ENCODE measurements at regions not wholly inside any gene's neighbourhood (a gene's known extent, or its start where the extent isn't known, plus 50 kb on each side); places are given as distances from the start of the nearest gene placed in this dataset.
A peak's percentile ranks its signal among the peaks of the same experiment; 100 is the strongest.
"Not testable (repeated sequence)": the region's sequence is repeated elsewhere in the genome, so short reads cannot be mapped to it uniquely, and the experiment has no call there.

DNA sequence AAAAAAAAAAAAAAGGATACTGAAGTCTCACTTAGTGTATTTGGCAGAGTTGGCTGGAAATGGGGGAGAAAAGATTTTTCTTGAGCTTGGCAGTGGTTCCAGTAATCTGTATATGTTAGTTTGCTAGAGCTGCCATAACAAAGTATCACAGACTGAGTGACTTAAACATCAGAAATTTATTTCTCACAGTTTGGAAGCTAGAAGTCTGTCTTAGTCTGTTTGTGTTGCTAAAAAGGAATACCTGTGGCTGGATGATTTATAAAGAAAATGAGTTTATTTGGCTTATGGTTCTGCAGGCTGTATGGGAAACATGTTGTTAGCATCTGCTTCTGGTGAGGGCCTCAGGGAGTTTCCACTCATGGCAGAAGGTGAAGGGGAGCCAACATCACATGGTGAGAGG is 89.6 kb upstream of the CEP78 start:
- Histone ChIP-seq H3K36me3 (ENCODE audit: control insufficient read depth in 2 of 2, insufficient read depth in 2 of 2, low read length in 1 of 2) (no peaks in the 10 kb centered on the region), H3K9me3 (ENCODE audit: control insufficient read depth in 2 of 2, insufficient read depth in 1 of 2, low read length in 1 of 2) (peaks cover 0 to 5% of the 10 kb centered on the region in 2 donors), H3K4me1 (ENCODE audit: control insufficient read depth in 2 of 2, insufficient read depth in 2 of 2, low read length in 2 of 2) (no peaks in the 10 kb centered on the region), H3K4me3 (ENCODE audit: low read length in 2 of 2) (no peak overlapping the region), H3K27ac (ENCODE audit: low read depth in 1 of 2, low read length in 1 of 2) (no peak overlapping the region), H3K27me3 (ENCODE audit: control insufficient read depth in 2 of 2, insufficient read depth in 1 of 2, low read length in 1 of 2) (no peaks in the 10 kb centered on the region)
- no peak for DNase-seq (ENCODE audit: low read depth in 6 of 9, low spot score in 9 of 9)

DNA sequence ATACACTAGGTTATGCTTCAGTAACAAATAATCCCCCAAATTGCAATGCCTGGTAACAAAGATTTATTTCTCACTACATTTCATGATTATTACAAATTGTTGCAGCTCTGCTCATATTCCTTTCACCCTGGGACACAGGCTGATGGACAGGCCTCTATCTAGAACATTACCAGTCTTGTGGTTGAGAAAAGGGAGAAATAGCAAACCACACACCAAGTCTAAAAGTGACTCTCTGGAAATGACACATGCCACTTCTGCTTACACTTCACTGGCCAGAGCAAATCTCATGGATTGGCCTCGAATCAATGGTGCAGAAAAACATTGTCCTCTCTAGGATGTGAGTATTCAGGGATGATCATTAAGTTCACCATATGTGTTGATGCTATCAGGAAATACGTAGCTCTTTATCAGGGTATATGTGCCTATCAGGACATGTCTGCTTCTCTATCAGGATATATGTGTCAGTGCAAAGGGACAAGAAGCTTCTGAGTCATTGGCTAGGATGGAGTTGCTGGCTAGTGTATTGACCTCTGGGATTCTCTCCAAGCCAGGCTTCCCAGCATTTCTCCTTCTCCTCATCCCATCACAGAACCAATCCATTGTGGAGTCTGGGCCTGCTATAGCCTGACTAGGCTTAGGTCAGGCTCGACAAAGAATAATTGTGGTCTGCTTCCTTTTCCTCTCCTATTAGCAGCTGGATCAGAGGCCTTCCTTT is 91.1 kb upstream of the CEP78 start:
- no peak for DNase-seq (ENCODE audit: low read depth in 6 of 9, low spot score in 9 of 9)
- H3K27ac ChIP-seq (ENCODE audit: low read depth in 1 of 2, low read length in 1 of 2): no peak overlapping the region
- no peaks in the 10 kb centered on the region for H3K4me1 ChIP-seq (ENCODE audit: control insufficient read depth in 2 of 2, insufficient read depth in 2 of 2, low read length in 2 of 2)
- no peak overlapping the region for H3K4me3 ChIP-seq (ENCODE audit: low read length in 2 of 2)
- 79% methylated on average over 3 of the region's 3 CpGs for WGBS
- no peaks in the 10 kb centered on the region for H3K9me3 ChIP-seq (ENCODE audit: control insufficient read depth in 2 of 2, insufficient read depth in 1 of 2, low read length in 1 of 2)
- no peaks in the 10 kb centered on the region for H3K36me3 ChIP-seq (ENCODE audit: control insufficient read depth in 2 of 2, insufficient read depth in 2 of 2, low read length in 1 of 2)
- no peaks in the 10 kb centered on the region for H3K27me3 ChIP-seq (ENCODE audit: control insufficient read depth in 2 of 2, insufficient read depth in 1 of 2, low read length in 1 of 2)

- Histone ChIP-seq H3K9me3 (ENCODE audit: control insufficient read depth in 2 of 2, insufficient read depth in 1 of 2, low read length in 1 of 2) (no peaks in the 10 kb centered on the region), H3K4me3 (ENCODE audit: low read length in 2 of 2) (no peak overlapping the region), H3K36me3 (ENCODE audit: control insufficient read depth in 2 of 2, insufficient read depth in 2 of 2, low read length in 1 of 2) (no peaks in the 10 kb centered on the region), H3K27me3 (ENCODE audit: control insufficient read depth in 2 of 2, insufficient read depth in 1 of 2, low read length in 1 of 2) (no peaks in the 10 kb centered on the region), H3K27ac (ENCODE audit: low read depth in 1 of 2, low read length in 1 of 2) (no peak overlapping the region), H3K4me1 (ENCODE audit: control insufficient read depth in 2 of 2, insufficient read depth in 2 of 2, low read length in 2 of 2) (no peaks in the 10 kb centered on the region)
- no peak for DNase-seq (ENCODE audit: low read depth in 6 of 9, low spot score in 9 of 9)
- WGBS: 95% methylated on average over 1 of the region's 1 CpG
Measured at GRCh38 chr9:78144008-78144381, 91.9 kb upstream of the CEP78 start.

DNA sequence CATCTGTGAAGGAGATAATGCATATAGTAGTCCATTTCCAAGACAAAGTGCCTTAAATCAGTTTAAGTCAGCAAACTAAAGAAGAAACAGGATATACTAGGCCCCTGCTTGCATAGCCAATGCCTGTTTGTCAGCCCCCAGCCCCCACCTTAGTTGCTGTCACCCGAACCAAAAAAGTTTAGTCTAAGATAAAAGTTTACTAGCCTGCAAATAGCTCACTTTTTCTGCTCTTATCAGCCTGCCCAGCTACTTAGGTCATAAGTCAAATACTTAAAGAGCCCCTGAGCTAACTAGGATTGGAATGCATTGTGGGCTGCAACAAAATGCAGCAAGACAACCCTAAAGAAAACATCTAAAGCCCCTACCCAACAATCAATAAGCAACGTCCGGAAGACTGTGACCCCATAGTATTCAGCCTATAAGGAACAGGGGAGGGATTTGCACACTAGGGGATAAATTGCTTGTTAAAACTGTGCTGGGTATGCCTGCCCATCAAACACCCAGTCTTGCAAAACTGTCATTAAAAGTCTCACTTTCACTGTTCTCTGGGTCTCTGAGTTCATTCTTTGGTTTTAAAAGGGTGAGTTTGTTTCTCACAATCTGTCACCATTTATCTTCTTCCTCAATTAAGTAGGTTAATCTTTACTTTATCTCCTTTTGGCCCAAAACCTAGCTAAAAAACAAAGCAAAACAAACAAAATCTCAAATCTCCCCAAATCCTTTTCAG is 92.4 kb upstream of the CEP78 start:
- H3K4me1 ChIP-seq (ENCODE audit: control insufficient read depth in 2 of 2, insufficient read depth in 2 of 2, low read length in 2 of 2): no peaks in the 10 kb centered on the region
- no peaks in the 10 kb centered on the region for H3K36me3 ChIP-seq (ENCODE audit: control insufficient read depth in 2 of 2, insufficient read depth in 2 of 2, low read length in 1 of 2)
- WGBS: 93% methylated on average over 3 of the region's 3 CpGs
- H3K27ac ChIP-seq (ENCODE audit: low read depth in 1 of 2, low read length in 1 of 2): no peak overlapping the region
- H3K9me3 ChIP-seq (ENCODE audit: control insufficient read depth in 2 of 2, insufficient read depth in 1 of 2, low read length in 1 of 2): no peaks in the 10 kb centered on the region
- no peak for DNase-seq (ENCODE audit: low read depth in 6 of 9, low spot score in 9 of 9)
- no peaks in the 10 kb centered on the region for H3K27me3 ChIP-seq (ENCODE audit: control insufficient read depth in 2 of 2, insufficient read depth in 1 of 2, low read length in 1 of 2)
- H3K4me3 ChIP-seq (ENCODE audit: low read length in 2 of 2): no peak overlapping the region

- WGBS: 99% methylated on average over 3 of the region's 3 CpGs
- H3K4me3 ChIP-seq (ENCODE audit: low read length in 2 of 2); H3K36me3 ChIP-seq (ENCODE audit: control insufficient read depth in 2 of 2, insufficient read depth in 2 of 2, low read length in 1 of 2): not testable (repeated sequence)
Measured at GRCh38 chr9:78142264-78142663, 93.6 kb upstream of the CEP78 start.

DNA sequence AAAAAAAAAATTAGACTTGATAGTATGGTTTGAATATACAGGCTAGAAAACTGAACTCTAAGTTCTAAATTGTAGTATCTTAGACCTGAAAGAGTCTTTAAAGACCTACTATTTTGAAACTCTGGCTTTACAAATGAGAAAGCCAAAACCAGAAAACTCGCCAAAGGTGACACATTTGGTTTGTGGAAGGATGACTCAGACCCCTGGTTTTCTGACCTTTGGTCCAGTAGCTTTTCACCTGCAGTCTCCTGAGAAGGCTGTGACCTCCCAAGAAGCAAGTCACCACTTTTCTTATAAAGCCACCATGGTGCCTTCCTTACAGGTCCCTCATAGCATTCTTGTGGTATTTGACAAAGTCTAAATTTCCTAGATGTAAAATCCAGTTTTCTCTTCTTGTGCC is 102.1 kb upstream of the CEP78 start:
- 100% methylated on average over 1 of the region's 1 CpG for WGBS
- no peak overlapping the region for H3K27ac ChIP-seq (ENCODE audit: low read depth in 1 of 2, low read length in 1 of 2)
- H3K27me3 ChIP-seq (ENCODE audit: control insufficient read depth in 2 of 2, insufficient read depth in 1 of 2, low read length in 1 of 2): no peaks in the 10 kb centered on the region
- H3K36me3 ChIP-seq (ENCODE audit: control insufficient read depth in 2 of 2, insufficient read depth in 2 of 2, low read length in 1 of 2): no peaks in the 10 kb centered on the region
- H3K9me3 ChIP-seq (ENCODE audit: control insufficient read depth in 2 of 2, insufficient read depth in 1 of 2, low read length in 1 of 2): no peaks in the 10 kb centered on the region
- DNase-seq (ENCODE audit: low read depth in 6 of 9, low spot score in 9 of 9): no peak
- H3K4me3 ChIP-seq (ENCODE audit: low read length in 2 of 2): no peak overlapping the region
- no peaks in the 10 kb centered on the region for H3K4me1 ChIP-seq (ENCODE audit: control insufficient read depth in 2 of 2, insufficient read depth in 2 of 2, low read length in 2 of 2)

More at GRCh38 chr9:78142264-78142663, 93.6 kb upstream of the CEP78 start:
- not testable (repeated sequence) for H3K4me1 ChIP-seq (ENCODE audit: control insufficient read depth in 2 of 2, insufficient read depth in 2 of 2, low read length in 2 of 2); H3K27ac ChIP-seq (ENCODE audit: low read depth in 1 of 2, low read length in 1 of 2); DNase-seq (ENCODE audit: low read depth in 6 of 9, low spot score in 9 of 9); H3K9me3 ChIP-seq (ENCODE audit: control insufficient read depth in 2 of 2, insufficient read depth in 1 of 2, low read length in 1 of 2); H3K27me3 ChIP-seq (ENCODE audit: control insufficient read depth in 2 of 2, insufficient read depth in 1 of 2, low read length in 1 of 2)

DNA sequence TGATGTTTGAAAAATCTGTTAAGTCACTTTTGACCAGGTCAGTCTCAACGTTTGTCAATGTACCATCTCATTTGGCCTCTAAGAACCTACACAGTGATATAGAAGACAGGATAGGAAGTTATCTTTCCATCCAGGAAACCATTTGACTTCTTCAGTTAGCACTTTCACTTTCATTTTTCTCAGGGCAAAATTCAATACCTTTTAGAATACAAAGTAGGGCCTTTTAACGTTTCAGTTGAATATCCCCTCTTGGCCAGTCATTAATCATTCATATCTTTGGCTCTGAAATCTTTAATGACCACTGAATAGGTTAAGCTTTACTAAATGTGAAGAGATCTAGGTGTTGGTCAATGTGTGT is 101.1 kb upstream of the GNAQ start:
- Histone ChIP-seq H3K27me3 (ENCODE audit: control insufficient read depth in 2 of 2, insufficient read depth in 1 of 2, low read length in 1 of 2) (no peaks in the 10 kb centered on the region), H3K4me1 (ENCODE audit: control insufficient read depth in 2 of 2, insufficient read depth in 2 of 2, low read length in 2 of 2) (no peaks in the 10 kb centered on the region), H3K36me3 (ENCODE audit: control insufficient read depth in 2 of 2, insufficient read depth in 2 of 2, low read length in 1 of 2) (no peaks in the 10 kb centered on the region), H3K9me3 (ENCODE audit: control insufficient read depth in 2 of 2, insufficient read depth in 1 of 2, low read length in 1 of 2) (no peaks in the 10 kb centered on the region), H3K27ac (ENCODE audit: low read depth in 1 of 2, low read length in 1 of 2) (no peak overlapping the region), H3K4me3 (ENCODE audit: low read length in 2 of 2) (peak overlapping the region in 1 of 2 donors; percentile 22)
- 3% methylated on average over 2 of the region's 2 CpGs for WGBS
- DNase-seq (ENCODE audit: low read depth in 6 of 9, low spot score in 9 of 9): peak in 5 of 9 donors; percentile 18 to 61 (median 25)

GRCh38 chr9:78131969-78132700 is 100.5 kb upstream of the GNAQ start:
- no peak for DNase-seq (ENCODE audit: low read depth in 6 of 9, low spot score in 9 of 9)
- Histone ChIP-seq H3K4me3 (ENCODE audit: low read length in 2 of 2) (peak overlapping the region in 1 of 2 donors; percentile 22), H3K27ac (ENCODE audit: low read depth in 1 of 2, low read length in 1 of 2) (no peak overlapping the region), H3K9me3 (ENCODE audit: control insufficient read depth in 2 of 2, insufficient read depth in 1 of 2, low read length in 1 of 2) (no peaks in the 10 kb centered on the region), H3K36me3 (ENCODE audit: control insufficient read depth in 2 of 2, insufficient read depth in 2 of 2, low read length in 1 of 2) (no peaks in the 10 kb centered on the region), H3K27me3 (ENCODE audit: control insufficient read depth in 2 of 2, insufficient read depth in 1 of 2, low read length in 1 of 2) (no peaks in the 10 kb centered on the region), H3K4me1 (ENCODE audit: control insufficient read depth in 2 of 2, insufficient read depth in 2 of 2, low read length in 2 of 2) (no peaks in the 10 kb centered on the region)
- 69% methylated on average over 2 of the region's 2 CpGs for WGBS

- no peaks in the 10 kb centered on the region for H3K36me3 ChIP-seq (ENCODE audit: control insufficient read depth in 2 of 2, insufficient read depth in 2 of 2, low read length in 1 of 2)
- H3K27ac ChIP-seq (ENCODE audit: low read depth in 1 of 2, low read length in 1 of 2): no peak overlapping the region
- no peaks in the 10 kb centered on the region for H3K4me1 ChIP-seq (ENCODE audit: control insufficient read depth in 2 of 2, insufficient read depth in 2 of 2, low read length in 2 of 2)
- H3K4me3 ChIP-seq (ENCODE audit: low read length in 2 of 2): no peak overlapping the region
- H3K27me3 ChIP-seq (ENCODE audit: control insufficient read depth in 2 of 2, insufficient read depth in 1 of 2, low read length in 1 of 2): no peaks in the 10 kb centered on the region
- no peaks in the 10 kb centered on the region for H3K9me3 ChIP-seq (ENCODE audit: control insufficient read depth in 2 of 2, insufficient read depth in 1 of 2, low read length in 1 of 2)
- no peak for DNase-seq (ENCODE audit: low read depth in 6 of 9, low spot score in 9 of 9)
Measured at GRCh38 chr9:78130853-78131252, 99.2 kb upstream of the GNAQ start.

Data from thymus (tissue), 11 donors.